Inflammatory macrophage (primary cell): ENCODE measurements at regions not wholly inside any gene's neighbourhood (a gene's known extent, or its start where the extent isn't known, plus 50 kb on each side); places are given as distances from the start of the nearest gene placed in this dataset.
"Not testable (repeated sequence)": the region's sequence is repeated elsewhere in the genome, so short reads cannot be mapped to it uniquely, and the experiment has no call there.

Experiments used
- DNase-seq, 2 donors: peaks; one replicate each; pipeline ENCODE4 v3.0.0-alpha.2; 2020 to 2022

- no peak for DNase-seq
Observed at GRCh38 chr5:174609116-174609515, 115.3 kb upstream of the MSX2 start.

- DNase-seq, result no peak
Observed at GRCh38 chr5:174610968-174611367, 113.4 kb upstream of the MSX2 start.

DNA sequence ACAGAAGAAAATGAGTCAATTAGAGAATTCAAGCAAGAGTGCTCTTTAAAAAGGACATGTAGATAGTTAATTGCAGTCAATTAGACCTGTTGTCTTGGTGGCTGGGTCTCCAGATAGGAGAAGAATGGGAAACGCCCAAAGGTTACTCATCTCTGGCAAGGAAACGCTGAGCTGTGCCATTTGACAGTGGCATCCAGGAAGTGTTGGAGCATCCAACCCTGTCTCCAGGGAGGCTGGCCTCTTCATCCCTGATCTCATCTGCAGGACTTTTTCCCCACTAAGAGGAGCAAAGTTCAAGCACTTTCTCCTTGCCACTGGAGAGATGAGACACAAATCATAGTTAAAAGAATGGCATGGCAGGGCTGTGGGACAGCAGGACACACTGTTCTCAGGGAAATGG, 111.7 kb upstream of the MSX2 start:
- no peak for DNase-seq

DNA sequence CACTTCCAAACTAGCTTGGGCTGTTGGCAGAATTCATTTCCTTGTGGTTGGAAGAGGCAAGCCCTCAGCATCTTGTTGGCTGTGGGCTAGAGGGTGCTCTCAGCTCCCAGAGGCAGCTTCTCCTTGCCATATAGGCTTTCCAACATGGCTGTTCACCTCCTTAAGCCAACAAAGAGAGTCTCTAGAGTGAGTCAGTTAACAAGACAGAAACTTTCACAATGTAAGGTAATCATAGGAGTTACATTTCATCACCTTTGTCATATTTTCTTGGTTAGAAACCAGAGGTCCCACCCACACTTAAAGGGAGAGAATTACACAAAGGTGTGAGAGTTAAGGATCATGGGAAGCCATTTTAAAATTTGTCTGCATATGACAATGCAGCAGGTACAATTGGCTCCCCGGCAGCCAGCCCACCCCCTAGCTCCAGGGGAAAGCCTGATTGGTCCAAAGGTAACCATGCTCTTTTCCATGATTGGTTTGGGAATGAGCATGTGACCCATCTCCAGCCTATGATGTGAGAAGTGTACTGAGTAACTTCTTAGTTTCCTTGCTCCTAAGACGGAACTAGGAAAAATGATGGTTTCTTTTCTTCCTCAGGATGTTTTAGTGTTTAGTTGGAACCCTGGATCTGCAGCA, 109.8 kb upstream of the MSX2 start:
- no peak for DNase-seq

DNA sequence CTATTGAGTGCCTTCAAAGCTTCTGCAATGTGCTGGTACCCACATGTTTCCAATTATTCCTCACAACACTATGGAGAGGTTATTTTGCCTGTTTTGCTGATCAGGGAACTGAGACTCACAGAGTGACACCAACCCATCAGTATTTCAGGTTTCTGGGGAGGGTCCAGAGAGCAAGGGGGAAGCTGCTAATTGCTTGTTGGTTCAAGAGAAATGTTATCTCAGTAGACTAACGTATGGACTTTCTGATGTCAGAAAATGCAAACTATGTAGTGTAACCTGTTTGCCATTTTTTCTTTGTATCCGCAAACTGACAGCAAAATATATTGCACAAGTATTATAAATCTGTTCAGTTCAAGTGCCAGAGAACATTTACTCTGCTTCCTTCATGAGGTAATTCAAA, 108.3 kb upstream of the MSX2 start:
- no peak for DNase-seq

- DNase-seq, result no peak
Observed at GRCh38 chr5:174617285-174617684, 107.1 kb upstream of the MSX2 start.

- no peak for DNase-seq
Observed at GRCh38 chr5:174617910-174618309, 106.5 kb upstream of the MSX2 start.

DNA sequence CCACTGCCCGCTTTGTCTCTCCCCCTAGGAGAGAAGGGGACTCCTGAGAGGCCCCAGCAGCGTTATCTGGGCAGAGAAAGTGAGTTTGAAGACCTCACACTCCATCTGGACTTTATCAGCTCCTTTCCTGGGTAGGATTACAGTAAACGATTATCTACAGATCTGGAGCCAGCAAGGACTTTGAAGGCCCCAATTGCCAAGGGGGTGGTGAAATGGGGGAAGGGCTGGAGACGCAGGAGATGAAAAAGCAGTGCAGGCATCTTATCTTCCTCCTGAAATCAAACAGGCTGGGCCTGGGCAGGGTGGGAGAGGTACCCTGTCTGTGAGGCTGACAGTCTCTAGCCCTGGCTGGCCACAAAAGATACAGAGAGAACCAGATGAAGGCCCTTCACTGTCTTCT, 105.8 kb upstream of the MSX2 start:
- no peak for DNase-seq

DNA sequence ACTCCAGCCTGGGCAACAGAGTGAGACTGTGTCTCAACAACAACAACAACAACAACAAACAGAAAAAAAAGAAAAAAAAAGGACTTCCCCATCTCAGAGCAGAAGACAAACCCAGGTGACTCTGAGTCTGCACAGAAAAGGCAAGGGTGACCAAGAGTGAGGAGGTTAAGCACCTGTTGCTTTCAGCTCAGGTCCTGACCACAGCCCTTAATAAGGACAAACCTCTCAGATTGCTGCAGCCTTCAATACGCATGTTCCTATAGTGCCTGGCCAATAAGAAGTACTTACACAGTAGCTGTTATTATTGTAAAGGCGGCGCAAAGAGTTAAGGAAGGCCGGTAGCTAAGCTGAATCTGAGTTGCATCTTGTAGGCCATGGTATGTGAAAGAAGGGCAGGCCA, 102.3 kb upstream of the MSX2 start:
- no peak for DNase-seq

DNA sequence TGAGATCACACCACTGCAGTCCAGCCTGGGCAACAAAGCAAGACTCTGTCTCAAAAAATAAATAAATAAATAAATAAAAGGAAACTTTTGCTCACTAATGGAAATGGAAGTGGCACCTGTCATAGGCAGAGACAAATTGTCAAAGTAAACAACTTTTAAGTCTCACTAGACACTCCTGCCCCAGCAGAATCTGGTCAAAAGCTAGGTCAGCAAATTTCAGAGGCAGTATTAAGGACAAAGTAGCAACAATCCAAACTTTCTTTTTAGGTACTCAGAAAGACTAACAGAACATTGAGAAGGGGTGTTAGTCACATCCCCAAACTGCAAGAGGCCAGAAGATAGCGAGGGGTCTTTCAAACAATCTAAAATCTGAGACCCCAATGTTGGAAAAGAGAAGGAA, 101.4 kb upstream of the MSX2 start:
- DNase-seq, result no peak

DNA sequence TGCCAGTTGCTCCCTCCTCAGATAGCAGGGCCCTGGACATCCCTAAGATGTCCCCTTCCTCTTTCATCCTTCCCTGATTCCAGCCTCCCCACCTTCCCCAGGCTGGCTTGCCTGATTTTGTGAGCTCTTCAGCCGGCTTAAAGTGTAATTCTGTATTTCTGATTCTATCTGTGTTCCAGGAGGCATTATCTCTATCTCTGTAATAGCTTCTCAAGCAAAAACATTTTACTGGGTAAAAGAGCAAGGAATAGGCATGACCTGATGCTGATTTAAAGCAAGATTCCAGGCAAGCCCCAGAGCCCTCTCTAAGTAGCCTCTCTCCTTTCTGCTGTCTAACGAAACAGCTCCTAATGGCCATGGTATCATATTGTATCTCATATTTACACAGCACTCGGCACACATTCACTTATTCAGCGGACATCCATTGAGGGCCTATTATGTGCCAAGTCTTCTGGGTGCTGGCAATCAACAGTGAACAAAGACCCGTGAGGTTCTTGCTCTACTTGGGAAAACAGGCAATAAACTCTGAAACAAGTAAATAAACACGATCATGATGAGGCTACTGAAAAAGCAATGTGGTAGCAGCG, 100.9 kb upstream of the MSX2 start:
- no peak for DNase-seq

DNA sequence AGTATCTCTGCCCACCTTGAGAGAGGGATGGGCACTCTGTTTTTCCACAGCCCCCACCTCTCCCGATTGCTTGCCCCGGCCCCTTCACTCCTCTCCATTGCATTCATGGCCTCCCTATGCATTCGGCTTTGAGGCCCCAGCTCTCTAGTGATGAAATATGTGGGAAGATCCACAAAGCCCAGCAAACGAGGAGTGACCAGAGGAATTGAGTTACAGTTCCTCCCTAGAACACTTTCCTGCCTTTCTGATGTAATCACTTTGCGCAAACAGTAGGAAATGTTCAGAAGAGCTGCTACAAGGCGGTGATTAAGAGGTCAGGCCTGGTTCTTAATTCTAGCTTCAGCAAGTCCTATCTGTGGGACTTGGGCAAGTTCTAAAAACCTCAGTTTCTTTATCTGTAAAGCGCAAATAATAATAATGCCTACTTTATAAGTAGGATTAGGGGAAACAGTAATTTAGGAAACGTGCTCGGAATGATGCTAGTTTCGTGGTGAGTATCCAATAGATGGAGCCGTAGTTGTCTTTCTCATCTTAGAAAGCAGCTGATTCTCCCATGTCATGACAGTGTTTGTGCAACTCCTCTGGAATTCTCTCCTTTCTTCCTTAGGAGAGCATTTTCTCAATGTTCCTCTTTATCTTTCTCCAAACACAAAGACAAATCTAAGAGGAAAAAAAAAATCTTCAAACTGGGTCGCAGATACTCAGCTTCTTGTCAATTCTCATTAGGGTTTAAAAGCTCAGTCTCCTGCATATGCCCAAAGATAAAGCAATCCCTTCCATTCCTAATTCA, 99.5 kb upstream of the MSX2 start:
- DNase-seq, result peak in 1 of 2 donors; percentile 1

DNA sequence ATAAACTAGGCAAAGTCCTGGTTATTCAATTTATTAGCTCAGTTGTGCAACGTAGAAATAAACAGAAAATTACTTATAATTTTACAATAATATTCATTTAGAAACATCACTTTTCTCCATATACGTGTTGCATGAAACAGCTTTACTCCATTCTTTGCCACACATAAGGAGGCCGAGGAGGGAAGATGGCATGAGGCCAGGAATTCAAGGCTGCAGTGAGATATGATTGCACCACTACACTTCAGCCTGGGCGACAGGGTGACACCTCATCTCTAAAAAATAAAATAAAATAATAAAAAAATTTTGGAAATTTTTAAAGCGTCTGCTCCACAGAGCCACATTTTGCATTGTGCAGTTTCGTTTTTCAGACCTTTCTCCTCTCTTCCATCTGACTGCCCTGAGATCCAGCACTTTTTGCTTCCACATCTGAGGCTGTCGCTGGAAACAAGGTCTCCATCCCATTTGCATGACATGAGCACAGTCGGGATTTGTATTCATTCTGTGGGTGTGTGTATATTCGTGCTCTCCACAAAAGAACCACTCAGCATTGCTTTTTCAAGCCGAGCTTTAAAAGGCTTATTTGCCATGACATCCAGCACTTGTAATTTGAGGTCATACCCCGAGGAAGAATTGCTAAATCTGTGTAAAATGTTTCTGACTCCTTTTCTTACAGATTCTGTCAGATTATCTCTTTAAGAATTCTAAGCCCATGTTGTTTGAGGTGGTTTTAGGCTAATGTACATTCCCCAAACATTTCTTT, 98.6 kb upstream of the MSX2 start:
- no peak for DNase-seq

DNA sequence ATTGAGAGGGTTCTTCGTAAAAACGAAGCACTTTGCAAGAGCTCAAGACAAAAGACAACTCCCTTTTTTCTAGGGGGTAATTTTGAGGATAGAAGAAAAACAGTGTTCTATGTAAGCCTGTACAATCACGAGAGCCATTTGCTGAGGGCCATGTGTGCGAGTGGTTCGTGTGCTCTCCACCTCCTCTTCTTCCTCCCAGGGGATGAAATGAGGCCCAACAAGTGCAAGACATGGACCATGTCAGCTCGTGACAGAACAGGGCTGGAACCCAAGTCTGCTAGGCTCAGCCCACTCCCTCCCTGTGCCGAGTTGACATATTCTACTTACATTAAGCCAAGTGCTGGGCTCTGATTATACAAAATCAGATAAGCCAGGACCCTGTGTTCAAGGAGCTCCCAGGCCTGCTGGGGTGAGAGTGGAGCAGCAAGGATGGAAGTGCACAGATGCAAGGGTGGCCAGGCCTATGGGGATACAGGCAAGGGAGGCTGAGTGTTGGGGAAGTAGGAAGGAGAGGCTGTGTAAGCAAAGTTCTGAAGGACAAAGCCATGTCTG, 97.9 kb upstream of the MSX2 start:
- no peak for DNase-seq

GRCh38 chr5:174636094-174636493, 88.3 kb upstream of the MSX2 start:
- DNase-seq, result no peak

- no peak for DNase-seq
Observed at GRCh38 chr5:174642816-174643405, 81.5 kb upstream of the MSX2 start.

GRCh38 chr5:174644436-174644835, 79.9 kb upstream of the MSX2 start:
- no peak for DNase-seq

GRCh38 chr5:174644923-174645322, 79.5 kb upstream of the MSX2 start:
- DNase-seq, result no peak

GRCh38 chr5:174645677-174646076, 78.7 kb upstream of the MSX2 start:
- no peak for DNase-seq

DNA sequence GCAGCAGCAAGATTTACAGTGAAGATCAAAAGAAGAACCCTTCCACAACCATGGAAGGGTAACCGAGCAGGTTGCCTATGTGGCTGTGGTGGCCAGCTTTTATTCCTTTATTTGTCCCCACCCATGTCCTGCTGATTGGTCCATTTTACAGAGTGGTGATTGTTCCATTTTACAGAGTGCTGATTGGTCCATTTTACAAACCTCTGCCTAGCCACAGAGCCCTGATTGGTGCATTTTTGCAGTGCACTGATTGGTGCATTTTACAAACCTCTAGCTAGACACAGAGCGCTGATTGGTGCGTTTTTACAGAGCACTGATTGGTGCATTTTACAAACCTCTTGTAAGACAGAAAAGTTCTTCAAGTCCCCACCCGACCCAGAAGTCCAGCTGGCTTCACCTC, 75.8 kb upstream of the MSX2 start:
- not testable (repeated sequence) for DNase-seq

DNA sequence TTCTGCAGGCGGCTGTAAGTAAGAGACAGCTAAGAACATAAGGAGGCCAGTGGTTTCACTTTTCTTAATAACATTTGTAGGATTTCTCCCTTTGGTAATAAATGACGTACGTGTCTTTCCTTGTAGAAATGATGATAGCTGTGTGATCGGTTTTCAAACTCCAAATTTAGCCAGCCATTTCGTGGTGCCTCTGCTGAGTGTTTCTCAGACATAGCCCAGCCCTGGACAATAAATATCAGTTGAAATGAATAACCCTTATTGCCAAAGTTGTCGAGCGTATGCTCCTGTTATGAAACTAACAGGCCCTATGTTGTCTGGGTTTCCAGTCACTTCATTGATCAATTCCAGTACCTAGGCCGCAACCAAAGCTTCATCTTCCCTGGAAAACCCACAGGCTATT, 75.0 kb upstream of the MSX2 start:
- no peak for DNase-seq

- DNase-seq, result no peak
Observed at GRCh38 chr5:174654442-174654841, 69.9 kb upstream of the MSX2 start.

- DNase-seq, result no peak
Observed at GRCh38 chr5:174655351-174655750, 69.0 kb upstream of the MSX2 start.
